ENCODE measurements at regions not wholly inside any gene's neighbourhood (a gene's known extent, or its start where the extent isn't known, plus 50 kb on each side); places are given as distances from the start of the nearest gene placed in this dataset.
"Not testable (repeated sequence)": the region's sequence is repeated elsewhere in the genome, so short reads cannot be mapped to it uniquely, and the experiment has no call there.

DNA sequence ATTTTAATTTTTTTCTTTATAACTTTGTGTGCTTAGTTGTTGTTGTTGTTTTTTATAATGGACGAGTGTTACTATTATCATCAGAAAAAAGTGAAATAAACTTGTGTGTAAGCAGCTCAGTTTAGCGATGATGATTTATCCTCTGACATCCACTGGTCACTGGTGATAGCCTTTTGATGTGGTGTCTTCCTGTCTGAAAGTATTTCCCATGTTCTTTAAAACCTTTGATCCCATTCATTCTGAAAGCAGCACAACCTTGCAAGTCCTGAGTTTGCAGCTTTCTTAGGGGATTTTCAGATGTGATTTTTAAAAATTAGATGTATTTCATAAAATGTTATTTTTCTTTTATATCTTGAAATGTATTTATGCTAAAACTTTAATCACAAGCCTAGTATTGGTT is 85.9 kb upstream of the ZPLD1 start:
- DNase-seq: no peak
- no peaks in the 10 kb centered on the region for H3K27me3 Mint-ChIP-seq
- H3K36me3 Mint-ChIP-seq: no peaks in the 10 kb centered on the region
- no peaks in the 10 kb centered on the region for H3K4me1 Mint-ChIP-seq
- H3K27ac Mint-ChIP-seq: no peak overlapping the region
- CTCF ChIA-PET: no interaction called here
- H3K4me3 Mint-ChIP-seq: no peak overlapping the region
- no peaks in the 10 kb centered on the region for H3K9me3 Mint-ChIP-seq

- no peak for DNase-seq
- CTCF ChIA-PET: interaction anchor here (1.2 kb wide), 1 partner anchor 183 kb away, joined by 3 read pairs; no protein-coding TSS in a partner anchor
- Mint-ChIP-seq H3K27ac (no peak overlapping the region), H3K4me3 (no peak overlapping the region), H3K4me1 (no peaks in the 10 kb centered on the region), H3K27me3 (no peaks in the 10 kb centered on the region), H3K9me3 (no peaks in the 10 kb centered on the region), H3K36me3 (no peaks in the 10 kb centered on the region)
These were observed 81.7 kb upstream of the ZPLD1 start for GRCh38 chr3:102353148-102353547.

GRCh38 chr3:102353805-102354204 is 81.0 kb upstream of the ZPLD1 start:
- Mint-ChIP-seq H3K9me3 (no peaks in the 10 kb centered on the region), H3K27ac (no peak overlapping the region), H3K4me1 (no peaks in the 10 kb centered on the region), H3K27me3 (no peaks in the 10 kb centered on the region), H3K36me3 (no peaks in the 10 kb centered on the region), H3K4me3 (no peak overlapping the region)
- DNase-seq: no peak
- CTCF ChIA-PET: interaction anchor here (1.2 kb wide), 1 partner anchor 183 kb away, joined by 3 read pairs; no protein-coding TSS in a partner anchor

DNA sequence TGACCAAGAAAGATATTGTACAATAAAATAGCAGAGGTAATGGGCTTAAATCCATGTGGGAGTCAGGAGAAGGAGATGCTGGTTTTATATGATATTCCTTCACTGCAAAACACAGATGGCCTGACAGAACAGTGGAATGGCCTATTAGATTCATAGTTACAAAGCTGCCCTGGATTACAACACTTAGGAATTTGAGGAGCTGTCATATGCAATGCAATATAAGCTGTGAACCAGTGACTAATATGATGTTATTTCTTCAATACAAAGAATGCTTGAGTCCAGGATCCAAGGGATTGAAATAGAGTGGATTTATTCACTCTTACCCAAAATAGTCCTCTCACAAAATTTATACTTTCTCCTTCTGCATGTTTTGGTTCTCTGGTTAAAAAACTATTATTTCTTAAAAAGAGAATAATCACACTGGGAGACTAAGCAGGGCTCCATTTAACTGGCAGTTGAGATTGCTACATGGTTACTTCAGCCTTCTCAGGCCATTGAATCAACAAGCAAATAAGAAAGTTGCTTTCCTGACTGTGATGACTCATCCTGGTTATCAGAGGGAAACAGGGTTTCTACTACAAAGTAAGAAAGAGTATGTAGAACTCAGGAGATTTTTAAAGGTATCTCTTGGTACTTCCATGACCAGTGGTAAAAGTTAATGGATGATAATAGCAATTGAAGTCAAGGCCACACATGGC is 79.8 kb upstream of the ZPLD1 start:
- no peak for DNase-seq
- CTCF ChIA-PET: no interaction called here
- Mint-ChIP-seq H3K27ac (no peak overlapping the region), H3K27me3 (no peaks in the 10 kb centered on the region), H3K4me3 (no peak overlapping the region), H3K9me3 (no peaks in the 10 kb centered on the region), H3K4me1 (no peaks in the 10 kb centered on the region), H3K36me3 (no peaks in the 10 kb centered on the region)

DNA sequence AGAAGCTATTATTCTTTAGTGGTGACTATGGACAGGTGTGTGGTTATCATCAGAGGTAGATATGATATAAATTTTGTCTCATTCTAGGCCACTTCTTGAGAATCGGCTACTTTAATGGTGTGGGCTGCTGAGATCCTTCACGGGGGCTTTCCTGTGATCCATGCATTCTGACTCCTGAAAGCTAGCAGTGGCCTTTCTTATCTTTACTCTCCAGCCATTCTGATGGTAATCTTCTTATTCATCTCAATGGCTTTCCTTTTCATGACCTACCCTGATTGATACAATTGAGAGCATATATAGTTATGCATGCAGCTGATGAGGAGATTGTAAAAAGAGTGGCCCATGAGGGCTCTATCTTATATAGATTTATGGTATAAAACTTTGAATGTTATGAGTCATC is 78.3 kb upstream of the ZPLD1 start:
- CTCF ChIA-PET: interaction anchor here (0.7 kb wide), 1 partner anchor 127 kb away, joined by 3 read pairs; no protein-coding TSS in a partner anchor

GRCh38 chr3:102357313-102357712 is 77.5 kb upstream of the ZPLD1 start:
- CTCF ChIA-PET: interaction anchor here (1.2 kb wide), 1 partner anchor 128 kb away, joined by 3 read pairs; no protein-coding TSS in a partner anchor

More for the DNA sequence above, 78.3 kb upstream of the ZPLD1 start:
- Mint-ChIP-seq H3K27ac (no peak overlapping the region), H3K4me3 (no peak overlapping the region), H3K9me3 (no peaks in the 10 kb centered on the region), H3K36me3 (no peaks in the 10 kb centered on the region), H3K27me3 (no peaks in the 10 kb centered on the region), H3K4me1 (no peaks in the 10 kb centered on the region)
- no peak for DNase-seq

GRCh38 chr3:102360183-102360860 is 74.5 kb upstream of the ZPLD1 start:
- Mint-ChIP-seq H3K27me3 (no peaks in the 10 kb centered on the region), H3K4me3 (no peak overlapping the region), H3K4me1 (no peaks in the 10 kb centered on the region), H3K9me3 (peaks cover 9% of the 10 kb centered on the region), H3K27ac (no peak overlapping the region), H3K36me3 (no peaks in the 10 kb centered on the region)
- CTCF ChIA-PET: no interaction called here
- DNase-seq: no peak

More at GRCh38 chr3:102357313-102357712, 77.5 kb upstream of the ZPLD1 start:
- H3K4me1 Mint-ChIP-seq, H3K4me3 Mint-ChIP-seq, DNase-seq, H3K27me3 Mint-ChIP-seq, H3K36me3 Mint-ChIP-seq, H3K9me3 Mint-ChIP-seq, H3K27ac Mint-ChIP-seq: not testable (repeated sequence)

- CTCF ChIA-PET: no interaction called here
- Mint-ChIP-seq H3K27ac (no peak overlapping the region), H3K4me3 (no peak overlapping the region), H3K36me3 (no peaks in the 10 kb centered on the region), H3K4me1 (no peaks in the 10 kb centered on the region), H3K9me3 (peaks cover 9% of the 10 kb centered on the region), H3K27me3 (no peaks in the 10 kb centered on the region)
- no peak for DNase-seq
These were observed 73.7 kb upstream of the ZPLD1 start for GRCh38 chr3:102361101-102361500.

GRCh38 chr3:102366116-102366515 is 68.7 kb upstream of the ZPLD1 start:
- H3K4me3 Mint-ChIP-seq, CTCF ChIA-PET, DNase-seq, H3K27me3 Mint-ChIP-seq, H3K9me3 Mint-ChIP-seq, H3K36me3 Mint-ChIP-seq, H3K27ac Mint-ChIP-seq, H3K4me1 Mint-ChIP-seq: not testable (repeated sequence)

DNA sequence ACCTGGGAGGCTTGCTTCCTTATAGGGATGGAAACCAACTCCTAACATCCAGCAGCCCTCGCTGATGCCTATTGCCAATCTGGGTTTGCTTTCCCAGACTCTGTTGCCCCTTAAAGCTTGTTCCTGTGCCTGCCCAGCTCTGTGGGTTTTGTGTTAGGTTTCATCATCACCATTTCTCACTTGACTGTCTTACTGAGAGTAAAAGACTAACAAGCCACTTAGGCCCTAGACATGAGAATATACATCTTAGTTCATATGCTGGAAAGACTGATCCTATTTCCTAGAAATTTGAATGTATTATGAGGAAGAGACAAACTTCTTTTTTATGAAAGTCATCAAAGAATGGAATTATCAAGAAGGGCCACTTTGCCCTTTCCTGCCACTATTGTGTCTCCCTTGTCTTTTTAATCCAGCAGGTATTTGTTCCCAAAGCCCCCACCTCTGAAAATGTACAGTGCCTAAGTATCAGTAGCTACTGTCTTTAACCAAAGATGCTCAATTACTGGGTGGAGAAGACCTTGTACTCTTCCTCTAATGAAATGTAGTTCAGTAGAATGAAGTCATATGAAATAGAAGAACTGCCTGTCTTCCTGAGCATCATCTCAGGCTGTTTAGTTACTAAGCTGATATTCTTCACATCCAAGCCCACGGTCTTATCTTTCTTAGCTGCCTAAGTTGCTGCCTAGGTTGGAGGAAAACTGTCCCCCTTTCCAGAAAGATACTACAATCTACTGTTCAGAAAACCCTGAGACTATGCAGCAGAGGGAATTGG is 59.8 kb upstream of the ZPLD1 start:
- Mint-ChIP-seq H3K27ac (no peak overlapping the region), H3K27me3 (peaks cover 3% of the 10 kb centered on the region)
- CTCF ChIA-PET: interaction anchor here (1.1 kb wide), 1 partner anchor 146 kb away, joined by 3 read pairs; no protein-coding TSS in a partner anchor

DNA sequence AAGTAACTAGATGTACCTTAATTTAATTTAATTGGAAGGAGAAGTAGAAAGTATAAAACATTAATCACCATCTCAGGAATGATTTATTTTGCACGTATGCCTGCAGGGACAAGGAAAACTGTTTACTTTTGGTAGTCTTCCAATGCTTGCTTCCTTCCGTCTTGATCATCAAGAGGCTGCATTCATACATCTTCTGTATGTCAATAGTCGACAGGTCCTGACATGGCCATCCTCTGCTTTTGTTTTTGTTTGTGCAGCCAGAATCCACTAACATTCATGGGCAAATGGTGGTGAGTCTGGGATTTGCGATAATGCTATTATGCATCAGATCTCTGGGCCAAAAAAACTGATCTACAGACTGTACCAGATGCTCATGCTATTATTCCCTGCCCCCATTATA is 56.6 kb upstream of the ZPLD1 start:
- Mint-ChIP-seq H3K9me3 (no peaks in the 10 kb centered on the region), H3K27ac (no peak overlapping the region), H3K27me3 (no peaks in the 10 kb centered on the region), H3K4me1 (no peaks in the 10 kb centered on the region), H3K36me3 (no peaks in the 10 kb centered on the region), H3K4me3 (no peak overlapping the region)
- CTCF ChIA-PET: interaction anchor here (1.2 kb wide), 1 partner anchor 149 kb away, joined by 5 read pairs; no protein-coding TSS in a partner anchor
- no peak for DNase-seq

More for the DNA sequence above, 59.8 kb upstream of the ZPLD1 start:
- H3K4me1 Mint-ChIP-seq: no peaks in the 10 kb centered on the region
- no peak overlapping the region for H3K4me3 Mint-ChIP-seq
- no peaks in the 10 kb centered on the region for H3K36me3 Mint-ChIP-seq
- H3K9me3 Mint-ChIP-seq: no peaks in the 10 kb centered on the region
- DNase-seq: no peak

- H3K27me3 Mint-ChIP-seq, H3K36me3 Mint-ChIP-seq, H3K4me3 Mint-ChIP-seq, H3K27ac Mint-ChIP-seq, DNase-seq, H3K4me1 Mint-ChIP-seq, H3K9me3 Mint-ChIP-seq, CTCF ChIA-PET: not testable (repeated sequence)
These were observed 52.6 kb upstream of the ZPLD1 start for GRCh38 chr3:102382201-102382600.
